GM18507 (cell line): ENCODE measurements at regions not wholly inside any gene's neighbourhood (a gene's known extent, or its start where the extent isn't known, plus 50 kb on each side); places are given as distances from the start of the nearest gene placed in this dataset.
A peak's percentile ranks its signal among the peaks of the same experiment; 100 is the strongest.
"Not testable (repeated sequence)": the region's sequence is repeated elsewhere in the genome, so short reads cannot be mapped to it uniquely, and the experiment has no call there.

ENCODE experiments used
- DNase-seq: peaks from one replicate; pipeline ENCODE4 v3.0.0; 2011; ENCODE audit warnings: low read depth; ENCODE audit not compliant: insufficient read length; ENCODE audit errors: extremely low spot score
- FAIRE-seq: peaks from 2 replicates; lab custom pipeline; 2011; peaks lifted over from hg19 to GRCh38; lab: Jason Lieb, UNC

DNA sequence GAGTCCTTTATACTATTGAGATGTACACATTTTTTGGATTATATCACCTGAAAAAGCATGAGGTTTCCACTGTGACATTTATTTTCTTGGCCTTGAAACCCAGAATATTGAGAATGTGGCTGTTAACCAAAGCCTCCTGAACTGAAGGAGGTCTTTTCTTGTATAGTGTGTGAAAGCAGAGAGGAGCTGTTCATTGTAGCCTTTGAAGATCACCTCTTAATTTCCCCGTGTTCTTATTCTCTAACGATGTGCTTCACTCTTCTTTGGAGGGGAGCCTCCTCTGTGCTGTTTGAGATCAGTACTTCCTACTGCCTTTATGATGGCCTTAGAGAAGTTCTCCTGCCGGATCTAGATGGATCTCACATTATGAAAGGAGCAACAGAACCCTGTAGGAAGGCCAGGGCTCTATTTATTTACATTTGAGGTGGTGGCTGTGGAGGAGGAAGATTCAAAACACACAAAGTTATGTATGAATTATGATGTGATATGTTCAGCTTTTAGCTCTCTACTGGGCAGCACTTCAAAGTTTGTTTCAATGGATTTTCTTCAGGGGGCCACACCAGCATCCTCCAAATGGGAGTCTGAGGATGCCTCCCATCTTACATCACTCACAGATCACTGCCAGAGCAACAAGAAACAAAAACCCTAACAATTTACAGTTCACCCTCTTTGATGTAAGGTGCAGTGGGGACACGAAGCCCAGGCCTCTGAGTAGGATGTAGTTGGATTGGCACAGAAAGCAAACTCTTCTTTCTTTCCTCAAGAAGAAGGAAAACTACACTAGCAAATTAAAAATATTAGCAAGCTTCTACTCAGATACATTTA is 322.3 kb downstream of the DLEU7 start:
- FAIRE-seq (no peak), DNase-seq (no peak)

DNA sequence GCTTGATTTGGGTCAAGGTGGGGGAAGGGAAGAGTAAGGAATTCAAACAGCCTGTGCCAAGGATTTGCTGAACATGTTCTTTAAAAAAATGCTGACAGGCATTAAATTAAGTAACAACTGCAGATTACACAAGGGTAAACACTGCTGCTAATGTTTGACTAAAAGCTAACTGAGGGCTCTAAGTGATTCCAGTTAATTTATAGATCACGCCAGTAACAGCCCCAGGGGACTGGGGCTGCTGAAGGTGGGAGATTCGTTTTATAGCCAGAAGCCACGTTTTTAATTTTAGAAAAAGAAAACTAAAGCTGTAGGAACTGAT is 321.7 kb downstream of the DLEU7 start:
- FAIRE-seq, result no peak

GRCh38 chr13:50522506-50522905 is 321.0 kb downstream of the DLEU7 start:
- FAIRE-seq, result no peak
- DNase-seq, result no peak

More for the DNA sequence above, 321.7 kb downstream of the DLEU7 start:
- no peak for DNase-seq

DNA sequence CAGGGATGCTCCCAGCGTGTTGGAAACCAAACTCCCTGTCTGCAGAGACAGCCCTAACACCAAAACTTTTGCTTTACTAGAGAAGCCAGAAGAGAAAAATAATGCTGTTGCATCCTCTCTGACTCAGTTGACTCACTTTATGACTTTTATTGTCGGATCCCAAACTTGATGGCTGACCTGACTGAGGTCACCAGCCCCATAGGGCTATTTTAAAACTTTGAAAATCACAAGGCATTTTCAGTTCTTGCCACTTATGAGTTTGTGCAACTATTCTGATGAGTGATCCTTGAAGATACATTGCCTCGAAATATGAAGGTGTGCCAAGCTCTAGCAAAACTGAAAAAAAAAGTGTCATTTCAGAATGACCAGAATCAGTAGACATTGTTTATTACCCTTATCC is 320.2 kb downstream of the DLEU7 start:
- no peak for DNase-seq
- no peak for FAIRE-seq

DNA sequence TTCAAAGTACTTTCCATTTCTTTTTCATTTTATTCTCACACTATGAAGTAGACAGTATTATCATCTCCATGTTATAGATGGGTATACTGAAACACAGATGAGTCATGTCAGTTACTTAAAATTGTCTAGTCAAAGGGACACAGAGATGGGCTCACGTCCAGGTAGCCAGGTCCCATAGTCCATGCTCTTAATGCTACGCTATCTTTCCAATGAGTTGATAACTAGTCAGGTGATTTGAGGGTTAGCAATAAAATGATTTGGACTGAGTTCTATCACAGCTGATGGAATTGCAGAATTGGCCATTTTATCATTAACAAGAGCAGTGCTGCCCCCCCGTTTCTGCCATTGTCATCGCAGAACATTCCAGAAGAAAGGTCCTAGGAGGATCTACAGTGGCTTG is 318.9 kb downstream of the DLEU7 start:
- FAIRE-seq (no peak), DNase-seq (no peak)

DNA sequence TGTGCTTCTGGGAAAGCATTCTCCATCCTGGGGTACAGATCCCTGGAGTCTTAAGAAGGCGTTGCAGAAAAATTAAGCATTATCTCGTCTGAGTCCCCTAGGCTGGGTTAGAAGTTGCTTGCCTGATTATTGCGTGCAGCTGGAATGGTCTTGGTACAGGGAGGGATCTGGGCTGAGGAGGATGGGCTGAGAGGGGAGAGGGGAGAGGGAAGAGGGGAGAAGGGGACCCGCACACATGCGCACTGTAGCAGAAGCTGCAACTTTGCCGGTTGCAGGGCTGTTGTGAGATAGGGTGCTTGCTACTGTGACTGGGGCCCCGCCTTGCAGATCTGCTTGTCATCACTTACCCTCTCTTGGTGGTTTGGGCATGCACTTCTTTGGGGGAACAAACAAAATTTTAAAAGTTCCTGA is 316.8 kb downstream of the DLEU7 start:
- no peak for DNase-seq

DNA sequence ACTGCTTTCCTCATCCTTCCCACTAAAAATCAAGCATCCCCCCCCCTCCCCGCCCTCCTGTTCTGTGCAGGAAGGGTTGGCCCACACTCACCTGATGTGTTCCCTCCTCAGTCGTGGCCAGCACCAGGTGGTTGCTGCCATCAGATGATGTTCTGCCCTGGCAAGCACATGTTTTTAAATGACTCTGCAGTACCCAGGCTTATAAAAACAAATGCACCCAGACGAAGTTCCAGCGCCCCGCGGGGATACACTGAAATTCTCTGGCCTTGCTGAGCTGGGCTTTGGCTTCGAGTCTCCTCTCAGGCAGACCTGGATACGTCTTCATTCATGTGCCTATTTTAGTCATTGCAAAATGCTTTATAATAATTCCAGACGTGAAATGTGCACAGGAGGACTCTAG is 316.3 kb downstream of the DLEU7 start:
- FAIRE-seq (no peak), DNase-seq (no peak)

More for the DNA sequence above, 316.8 kb downstream of the DLEU7 start:
- FAIRE-seq, result no peak

- FAIRE-seq, result no peak
These were observed 315.6 kb downstream of the DLEU7 start for GRCh38 chr13:50527612-50528509.

GRCh38 chr13:50529154-50529882 is 314.2 kb downstream of the DLEU7 start:
- FAIRE-seq, result no peak
- no peak for DNase-seq

More at GRCh38 chr13:50527612-50528509, 315.6 kb downstream of the DLEU7 start:
- no peak for DNase-seq

- peak; percentile 60 for FAIRE-seq
- DNase-seq, result no peak
These were observed 311.3 kb downstream of the DLEU7 start for GRCh38 chr13:50531917-50532899.

DNA sequence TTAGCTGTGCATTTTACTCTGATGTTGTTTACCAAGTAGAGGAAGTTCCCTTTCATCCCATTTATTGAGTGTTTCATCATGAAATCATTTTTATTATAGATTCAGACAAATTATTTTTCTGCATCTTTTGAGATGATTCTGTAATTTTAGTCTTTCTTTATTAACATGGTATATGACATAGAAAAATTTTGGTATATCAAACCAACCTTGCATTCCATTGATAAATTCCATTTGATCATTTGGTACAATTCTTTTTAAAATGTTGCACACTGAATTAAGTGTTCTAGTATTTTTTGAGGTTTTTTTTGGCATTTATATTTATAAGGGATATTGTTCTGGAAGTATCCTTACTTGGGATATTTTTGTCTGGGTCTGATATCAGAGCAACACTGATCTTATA is 308.4 kb downstream of the DLEU7 start:
- DNase-seq (no peak), FAIRE-seq (no peak)

- FAIRE-seq (no peak), DNase-seq (no peak)
These were observed 306.5 kb downstream of the DLEU7 start for GRCh38 chr13:50537029-50537428.

GRCh38 chr13:50539791-50540530 is 303.5 kb downstream of the DLEU7 start:
- no peak for DNase-seq
- FAIRE-seq, result no peak

DNA sequence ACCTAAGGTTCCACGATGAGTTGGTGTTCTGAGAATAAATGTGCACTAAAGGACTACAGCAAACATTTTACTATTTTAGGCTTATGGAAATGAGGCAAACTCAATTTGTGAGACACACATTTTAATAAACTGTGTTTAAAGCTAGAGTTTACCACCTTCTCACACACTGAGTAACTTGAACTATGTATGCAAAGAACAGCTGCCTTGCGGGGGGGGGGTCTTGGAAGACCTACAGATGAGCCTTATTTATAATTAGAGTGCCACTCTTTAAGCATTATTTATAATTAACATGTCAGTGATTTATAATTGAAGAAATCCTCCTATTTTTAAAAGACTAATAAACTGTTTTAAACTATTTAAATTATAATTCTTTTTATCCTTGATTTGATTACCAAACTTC is 300.4 kb downstream of the DLEU7 start:
- DNase-seq (no peak), FAIRE-seq (no peak)

DNA sequence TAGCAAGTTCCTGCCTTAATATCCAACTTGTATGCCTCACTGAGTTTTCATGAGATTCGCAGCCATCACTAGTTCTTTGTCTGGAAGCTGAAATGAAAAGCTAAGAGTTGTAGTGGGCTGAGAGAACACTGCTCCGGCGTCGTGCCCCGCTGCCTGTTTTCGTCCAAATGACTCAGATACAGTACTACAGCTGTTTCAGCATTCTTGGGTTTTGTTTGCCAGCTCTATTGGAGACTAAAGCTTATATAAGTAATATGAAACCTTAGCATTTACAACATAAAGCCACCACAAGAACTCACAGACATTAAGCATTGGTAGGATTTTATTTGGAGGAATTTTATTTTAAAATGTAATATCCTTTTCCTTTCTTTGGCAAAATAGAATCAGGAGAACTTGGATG is 299.7 kb downstream of the DLEU7 start:
- FAIRE-seq, result no peak
- DNase-seq, result no peak

- FAIRE-seq, result no peak
- no peak for DNase-seq
These were observed 299.3 kb downstream of the DLEU7 start for GRCh38 chr13:50544211-50544610.

DNA sequence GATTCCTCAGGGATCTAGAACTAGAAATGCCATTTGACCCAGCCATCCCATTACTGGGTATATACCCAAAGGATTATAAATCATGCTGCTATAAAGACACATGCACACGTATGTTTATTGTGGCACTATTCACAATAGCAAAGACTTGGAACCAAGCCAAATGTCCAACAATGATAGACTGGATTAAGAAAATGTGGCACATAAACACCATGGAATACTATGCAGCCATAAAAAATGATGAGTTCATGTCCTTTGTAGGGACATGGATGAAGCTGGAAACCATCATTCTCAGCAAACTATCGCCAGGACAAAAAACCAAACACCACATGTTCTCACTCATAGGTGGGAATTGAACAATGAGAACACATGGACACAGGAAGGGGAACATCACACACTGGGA is 296.3 kb downstream of the DLEU7 start:
- not testable (repeated sequence) for FAIRE-seq, DNase-seq

GRCh38 chr13:50548586-50548985 is 294.9 kb downstream of the DLEU7 start:
- FAIRE-seq (no peak), DNase-seq (no peak)
